Activated T-helper 2 cell treated with anti-CD3 and anti-CD28 coated beads, Interferon-gamma antibody, Interleukin-2, Interleukin-4, amounts not matched to agents 10 μg/mL and 5 μg/mL and 100 μg/mL, durations not matched to agents 14 hours and 24 hours and 36 hours (primary cell): ENCODE measurements at regions not wholly inside any gene's neighbourhood (a gene's known extent, or its start where the extent isn't known, plus 50 kb on each side); places are given as distances from the start of the nearest gene placed in this dataset.

Experiments
- DNase-seq: peaks from one replicate; pipeline ENCODE4 v3.0.0; 2021; ENCODE audit warnings: low spot score
- H3K27ac Mint-ChIP-seq: one replicate; pipeline ENCODE4 v1.8.0; 2021; ENCODE audit warnings: mixed read lengths
- H3K27me3 Mint-ChIP-seq: one replicate; pipeline ENCODE4 v1.8.0; 2021; ENCODE audit warnings: low read depth, mixed read lengths
- H3K36me3 Mint-ChIP-seq: one replicate; pipeline ENCODE4 v1.8.0; 2021; ENCODE audit warnings: low read depth, mixed read lengths
- H3K4me1 Mint-ChIP-seq: one replicate; pipeline ENCODE4 v1.8.0; 2021; ENCODE audit warnings: low read depth, mixed read lengths
- H3K4me3 Mint-ChIP-seq: one replicate; pipeline ENCODE4 v1.8.0; 2021; ENCODE audit warnings: low read depth, mild to moderate bottlenecking, moderate library complexity, mixed read lengths
- H3K9me3 Mint-ChIP-seq: one replicate; pipeline ENCODE4 v1.8.0; 2021; ENCODE audit warnings: mixed read lengths
- intact Hi-C: fragments of 100-400 bp; cut with micrococcal nuclease; formaldehyde crosslinking; loops from one replicate; pipeline ENCODE4 v1.15.1; 2023

DNA sequence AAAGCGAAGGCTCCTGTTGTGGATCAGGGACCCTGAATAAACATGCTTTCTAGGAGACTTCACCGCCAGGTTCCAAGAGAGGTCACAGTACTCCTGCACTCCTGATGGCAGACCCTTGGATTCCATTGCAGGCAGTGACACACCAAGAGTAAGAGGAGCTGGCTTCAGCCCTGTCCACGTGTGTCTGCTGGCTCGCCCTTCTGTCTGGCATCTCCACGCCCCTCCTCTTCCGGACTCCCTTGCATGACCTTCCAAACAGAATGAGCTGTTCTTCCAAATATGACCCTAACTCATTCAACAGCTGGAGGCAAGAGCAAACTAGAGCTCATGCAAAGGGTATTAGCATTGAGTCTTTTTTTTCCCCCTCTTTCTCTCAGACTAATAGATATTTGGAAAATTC is 233.0 kb upstream of the PLEKHG7 start:
- Mint-ChIP-seq H3K36me3 (no peaks in the 10 kb centered on the region), H3K4me3 (no peak overlapping the region), H3K27ac (no peak overlapping the region), H3K9me3 (no peaks in the 10 kb centered on the region), H3K4me1 (peaks cover 23% of the 10 kb centered on the region), H3K27me3 (no peaks in the 10 kb centered on the region)
- DNase-seq, result no peak
- intact Hi-C loops, result loop anchor here (1.0 to 10.0 kb wide), 5 partner anchors 33 to 695 kb away; partner anchors contain the start of gene BTG1

- intact Hi-C loops, result no loop called here
- Mint-ChIP-seq H3K4me1 (peaks cover 23% of the 10 kb centered on the region), H3K4me3 (no peak overlapping the region)
Measured at GRCh38 chr12:92468358-92469020, 234.3 kb upstream of the PLEKHG7 start.

GRCh38 chr12:92467886-92468285 is 234.9 kb upstream of the PLEKHG7 start:
- H3K9me3 Mint-ChIP-seq, result no peaks in the 10 kb centered on the region
- H3K27me3 Mint-ChIP-seq, result no peaks in the 10 kb centered on the region
- H3K4me1 Mint-ChIP-seq, result peaks cover 25% of the 10 kb centered on the region
- no peak overlapping the region for H3K27ac Mint-ChIP-seq
- no peaks in the 10 kb centered on the region for H3K36me3 Mint-ChIP-seq
- DNase-seq, result no peak
- H3K4me3 Mint-ChIP-seq, result no peak overlapping the region
- intact Hi-C loops, result no loop called here

More at GRCh38 chr12:92468358-92469020, 234.3 kb upstream of the PLEKHG7 start:
- Mint-ChIP-seq H3K27ac (no peak overlapping the region), H3K27me3 (no peaks in the 10 kb centered on the region), H3K9me3 (no peaks in the 10 kb centered on the region), H3K36me3 (no peaks in the 10 kb centered on the region)
- no peak for DNase-seq

DNA sequence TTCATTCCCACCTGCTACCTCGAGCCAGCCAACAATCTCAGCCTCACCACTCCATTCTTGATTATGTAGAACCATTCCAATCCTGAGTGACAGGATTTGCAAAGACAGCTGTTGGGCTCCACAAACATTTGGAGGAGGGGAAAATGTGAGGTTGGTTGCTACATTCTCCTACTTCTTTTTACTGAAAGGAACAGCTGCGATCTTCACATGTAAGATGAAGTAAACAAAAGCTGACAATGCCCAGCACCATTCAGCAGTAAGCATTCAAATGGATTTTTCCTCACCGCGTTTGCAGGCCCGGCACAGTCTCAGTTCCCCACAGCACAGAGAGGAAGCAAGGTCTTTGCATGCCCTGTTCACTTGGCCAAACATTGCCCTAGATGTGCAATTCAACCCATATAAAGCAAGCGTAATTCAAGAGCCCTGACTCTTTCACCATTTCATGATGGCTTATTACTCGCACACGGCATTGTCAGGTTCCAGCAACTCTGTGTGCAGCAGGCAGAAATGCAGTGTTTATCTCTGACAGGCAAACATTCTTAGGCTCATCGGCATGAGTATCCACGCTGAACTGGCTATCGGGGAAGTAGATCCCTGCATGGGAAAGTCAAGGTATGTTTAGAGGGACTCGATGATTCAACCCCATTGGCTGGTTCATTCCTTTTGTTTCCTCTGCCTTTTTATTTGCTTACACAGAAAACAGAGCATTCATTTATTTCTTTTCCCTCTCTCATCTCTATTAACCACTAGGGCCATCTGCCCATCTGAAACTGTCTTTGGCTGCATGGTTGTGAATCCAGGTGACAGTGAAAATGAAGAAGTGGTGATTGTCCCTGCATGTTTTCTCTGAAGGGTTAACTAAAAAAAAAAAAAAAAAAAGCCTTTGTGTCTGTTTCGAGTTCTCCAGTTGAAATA is 236.1 kb upstream of the PLEKHG7 start:
- Mint-ChIP-seq H3K9me3 (no peaks in the 10 kb centered on the region), H3K36me3 (no peaks in the 10 kb centered on the region), H3K4me1 (peaks cover 35% of the 10 kb centered on the region), H3K27ac (no peak overlapping the region), H3K4me3 (no peak overlapping the region), H3K27me3 (no peaks in the 10 kb centered on the region)
- intact Hi-C loops, result no loop called here
- no peak for DNase-seq

DNA sequence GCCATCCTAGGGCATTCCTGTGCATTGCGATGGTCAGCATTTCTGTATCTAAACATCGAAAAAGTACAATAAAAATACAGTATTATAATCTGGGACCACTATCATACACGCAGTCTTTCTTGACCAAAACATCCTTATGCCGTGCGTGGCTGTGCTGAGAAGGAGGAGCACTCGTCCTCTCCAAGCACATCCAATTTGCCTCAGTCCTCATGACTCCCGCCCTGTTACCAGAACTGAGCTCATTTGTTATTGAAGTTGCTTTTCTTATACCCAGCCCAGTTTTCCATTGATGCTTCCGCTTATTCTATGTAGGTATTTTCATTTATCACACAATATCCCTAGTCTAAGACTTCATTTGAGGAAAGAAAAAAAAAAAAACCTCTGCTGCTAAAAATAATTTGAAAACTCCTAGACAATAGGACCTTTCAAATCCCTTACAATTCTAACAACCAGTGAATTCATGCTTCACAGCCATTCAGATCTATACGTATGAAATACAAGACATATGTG is 236.9 kb upstream of the PLEKHG7 start:
- Mint-ChIP-seq H3K4me3 (no peak overlapping the region), H3K4me1 (peaks cover 33% of the 10 kb centered on the region), H3K27me3 (no peaks in the 10 kb centered on the region), H3K9me3 (no peaks in the 10 kb centered on the region), H3K27ac (no peak overlapping the region), H3K36me3 (no peaks in the 10 kb centered on the region)
- no peak for DNase-seq
- intact Hi-C loops, result no loop called here

GRCh38 chr12:92464911-92465310 is 237.9 kb upstream of the PLEKHG7 start:
- peaks cover 3% of the 10 kb centered on the region for H3K9me3 Mint-ChIP-seq
- H3K27ac Mint-ChIP-seq, result no peak overlapping the region
- intact Hi-C loops, result no loop called here
- no peaks in the 10 kb centered on the region for H3K36me3 Mint-ChIP-seq
- peaks cover 25% of the 10 kb centered on the region for H3K4me1 Mint-ChIP-seq
- DNase-seq, result no peak
- H3K4me3 Mint-ChIP-seq, result no peak overlapping the region
- H3K27me3 Mint-ChIP-seq, result no peaks in the 10 kb centered on the region

DNA sequence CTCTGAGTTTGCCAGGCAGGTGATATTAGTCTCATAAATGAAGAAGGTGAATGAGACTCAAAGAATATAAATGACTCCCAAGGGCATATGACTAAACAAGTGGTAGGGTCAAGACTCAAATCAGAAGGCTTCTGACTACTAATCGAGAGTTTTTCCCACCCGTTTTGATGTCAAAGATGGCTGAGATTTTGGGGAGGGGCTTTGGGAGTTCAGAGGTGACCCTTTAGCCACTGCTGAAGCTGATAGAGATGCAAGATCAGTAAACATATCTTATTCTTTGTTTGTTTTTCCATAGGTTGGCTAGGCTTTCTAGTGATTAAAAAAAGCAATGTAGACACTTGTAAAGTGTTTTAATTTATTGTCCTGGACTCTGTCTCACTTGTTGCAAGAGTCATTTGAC is 239.6 kb upstream of the PLEKHG7 start:
- Mint-ChIP-seq H3K36me3 (no peaks in the 10 kb centered on the region), H3K27ac (no peak overlapping the region), H3K9me3 (peaks cover 4% of the 10 kb centered on the region), H3K4me3 (no peak overlapping the region), H3K27me3 (no peaks in the 10 kb centered on the region), H3K4me1 (peaks cover 19% of the 10 kb centered on the region)
- intact Hi-C loops, result no loop called here
- DNase-seq, result no peak

GRCh38 chr12:92462527-92462926 is 240.3 kb upstream of the PLEKHG7 start:
- Mint-ChIP-seq H3K4me3 (no peak overlapping the region), H3K36me3 (no peaks in the 10 kb centered on the region), H3K9me3 (peaks cover 4% of the 10 kb centered on the region), H3K4me1 (peaks cover 15% of the 10 kb centered on the region), H3K27me3 (no peaks in the 10 kb centered on the region), H3K27ac (no peak overlapping the region)
- no peak for DNase-seq
- intact Hi-C loops, result no loop called here

GRCh38 chr12:92462049-92462448 is 240.7 kb upstream of the PLEKHG7 start:
- no peak overlapping the region for H3K27ac Mint-ChIP-seq
- no peaks in the 10 kb centered on the region for H3K36me3 Mint-ChIP-seq
- intact Hi-C loops, result no loop called here
- peaks cover 16% of the 10 kb centered on the region for H3K4me1 Mint-ChIP-seq
- no peak for DNase-seq
- peaks cover 4% of the 10 kb centered on the region for H3K9me3 Mint-ChIP-seq
- H3K27me3 Mint-ChIP-seq, result no peaks in the 10 kb centered on the region
- H3K4me3 Mint-ChIP-seq, result no peak overlapping the region

DNA sequence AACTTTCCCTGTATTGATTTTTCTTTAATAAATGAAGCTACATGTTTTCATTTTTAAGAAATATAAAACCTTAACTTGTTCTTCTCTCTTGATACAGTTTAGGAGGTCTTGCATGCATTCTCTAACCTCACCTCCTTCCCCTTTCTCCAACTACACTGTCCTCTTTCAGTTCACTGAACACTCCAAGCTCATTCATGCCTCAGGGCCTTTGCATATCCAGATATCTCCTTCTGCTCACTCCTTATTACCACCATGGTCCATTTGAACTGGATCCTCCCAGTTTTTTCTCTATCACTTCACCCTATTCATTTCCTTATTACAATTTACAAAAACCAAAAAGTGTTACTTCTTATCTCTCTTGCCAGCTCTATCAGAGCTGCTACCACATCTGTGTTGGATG is 242.9 kb upstream of the PLEKHG7 start:
- Mint-ChIP-seq H3K36me3 (no peaks in the 10 kb centered on the region), H3K27me3 (no peaks in the 10 kb centered on the region), H3K4me1 (peaks cover 16% of the 10 kb centered on the region), H3K27ac (no peak overlapping the region), H3K4me3 (no peak overlapping the region), H3K9me3 (peaks cover 14% of the 10 kb centered on the region)
- no peak for DNase-seq
- intact Hi-C loops, result no loop called here

GRCh38 chr12:92458996-92459395 is 243.8 kb upstream of the PLEKHG7 start:
- Mint-ChIP-seq H3K4me3 (no peak overlapping the region), H3K27me3 (no peaks in the 10 kb centered on the region), H3K9me3 (peaks cover 14% of the 10 kb centered on the region), H3K27ac (no peak overlapping the region), H3K4me1 (peaks cover 16% of the 10 kb centered on the region), H3K36me3 (no peaks in the 10 kb centered on the region)
- DNase-seq, result no peak
- intact Hi-C loops, result no loop called here

DNA sequence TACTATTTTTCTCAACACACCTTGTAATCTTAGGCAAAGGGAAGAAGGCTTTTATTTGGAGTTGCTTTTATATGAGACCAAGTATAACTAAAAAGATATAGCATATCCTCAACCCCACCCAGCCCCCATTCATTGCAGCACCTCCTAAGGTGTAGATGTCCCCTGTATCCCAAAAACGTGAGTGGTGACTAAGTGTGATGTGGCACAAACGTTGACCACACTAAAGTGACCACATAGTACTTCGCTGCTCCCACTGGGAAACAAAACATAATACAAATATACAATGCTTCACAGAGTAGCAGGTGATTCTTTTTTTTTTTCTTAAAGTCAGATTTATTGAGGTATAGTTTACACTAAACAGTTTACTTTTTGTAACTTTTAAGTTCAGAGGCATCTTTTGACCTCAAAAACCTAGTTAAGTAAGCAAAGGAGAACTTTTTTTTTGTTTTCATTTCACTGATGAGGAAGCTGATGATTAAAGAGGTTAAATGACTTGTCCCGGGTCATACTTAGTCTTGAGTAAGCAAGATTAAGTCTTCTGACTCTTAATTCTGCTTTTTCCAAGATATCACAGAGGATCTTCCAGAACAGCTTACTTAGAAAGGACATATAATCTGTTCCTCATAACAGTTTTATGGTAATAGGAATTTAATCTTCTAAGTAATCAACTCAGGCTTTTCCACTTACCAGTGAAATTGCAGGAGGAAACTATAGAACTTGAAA is 245.2 kb upstream of the PLEKHG7 start:
- Mint-ChIP-seq H3K9me3 (peaks cover 14% of the 10 kb centered on the region), H3K4me1 (peaks cover 14% of the 10 kb centered on the region), H3K36me3 (no peaks in the 10 kb centered on the region), H3K4me3 (no peak overlapping the region), H3K27ac (no peak overlapping the region), H3K27me3 (no peaks in the 10 kb centered on the region)
- intact Hi-C loops, result no loop called here
- DNase-seq, result no peak
